ENCODE measurements at regions not wholly inside any gene's neighbourhood (a gene's known extent, or its start where the extent isn't known, plus 50 kb on each side); places are given as distances from the start of the nearest gene placed in this dataset.

- H3K27me3 ChIP-seq (ENCODE audit: control insufficient read depth, insufficient read depth, low read length): no peaks in the 10 kb centered on the region
- H3K4me2 ChIP-seq (ENCODE audit: extremely low read depth, insufficient read depth, low read length): no peak overlapping the region
- no peak overlapping the region for H3K27ac ChIP-seq (ENCODE audit: insufficient read depth, low read length)
- H3K4me1 ChIP-seq (ENCODE audit: control insufficient read depth, extremely low read depth, insufficient read depth, low read length): peaks cover 2% of the 10 kb centered on the region
- no peaks in the 10 kb centered on the region for H3K9me3 ChIP-seq (ENCODE audit: control insufficient read depth, insufficient read depth, low read depth, low read length)
- TF ChIP-seq, protein P1, sequence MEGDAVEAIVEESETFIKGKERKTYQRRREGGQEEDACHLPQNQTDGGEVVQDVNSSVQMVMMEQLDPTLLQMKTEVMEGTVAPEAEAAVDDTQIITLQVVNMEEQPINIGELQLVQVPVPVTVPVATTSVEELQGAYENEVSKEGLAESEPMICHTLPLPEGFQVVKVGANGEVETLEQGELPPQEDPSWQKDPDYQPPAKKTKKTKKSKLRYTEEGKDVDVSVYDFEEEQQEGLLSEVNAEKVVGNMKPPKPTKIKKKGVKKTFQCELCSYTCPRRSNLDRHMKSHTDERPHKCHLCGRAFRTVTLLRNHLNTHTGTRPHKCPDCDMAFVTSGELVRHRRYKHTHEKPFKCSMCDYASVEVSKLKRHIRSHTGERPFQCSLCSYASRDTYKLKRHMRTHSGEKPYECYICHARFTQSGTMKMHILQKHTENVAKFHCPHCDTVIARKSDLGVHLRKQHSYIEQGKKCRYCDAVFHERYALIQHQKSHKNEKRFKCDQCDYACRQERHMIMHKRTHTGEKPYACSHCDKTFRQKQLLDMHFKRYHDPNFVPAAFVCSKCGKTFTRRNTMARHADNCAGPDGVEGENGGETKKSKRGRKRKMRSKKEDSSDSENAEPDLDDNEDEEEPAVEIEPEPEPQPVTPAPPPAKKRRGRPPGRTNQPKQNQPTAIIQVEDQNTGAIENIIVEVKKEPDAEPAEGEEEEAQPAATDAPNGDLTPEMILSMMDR (conservative IDR thresholded peaks at IDR 0.05 in 1 of 2, IDR thresholded peaks at IDR 0.05 in 1 of 2; ENCODE audit: low read depth in 1 of 2, low read length in 2 of 2): no peak
- TF ChIP-seq EZH2 (IDR thresholded peaks at IDR 0.05; ENCODE audit: low read length, missing control alignments): no peak
- H3K9ac ChIP-seq (ENCODE audit: insufficient read depth, low read length): no peak overlapping the region
- no peak overlapping the region for H3K4me3 ChIP-seq (replicated peaks in 1 of 4; ENCODE audit: control extremely low read depth in 1 of 4, insufficient read depth in 1 of 4, low read depth in 3 of 4, low read length in 4 of 4)
- DNase-seq (ENCODE audit: low read depth in 2 of 2): no peak
- H4K20me1 ChIP-seq (ENCODE audit: control insufficient read depth, extremely low read depth, insufficient read depth, low read length): no peaks in the 10 kb centered on the region
- H2AFZ ChIP-seq (ENCODE audit: low read length): no peak overlapping the region
- no peaks in the 10 kb centered on the region for H3K79me2 ChIP-seq (ENCODE audit: control insufficient read depth, insufficient read depth, low read length)
- H3K36me3 ChIP-seq (ENCODE audit: control insufficient read depth, insufficient read depth, low read length): no peaks in the 10 kb centered on the region
Observed at GRCh38 chr2:15725101-15725781, 133.6 kb downstream of the DDX1 start.

- Histone ChIP-seq H3K27ac (ENCODE audit: insufficient read depth, low read length) (no peak overlapping the region), H3K36me3 (ENCODE audit: control insufficient read depth, insufficient read depth, low read length) (no peaks in the 10 kb centered on the region), H3K4me1 (ENCODE audit: control insufficient read depth, extremely low read depth, insufficient read depth, low read length) (peaks cover 5% of the 10 kb centered on the region), H3K9me3 (ENCODE audit: control insufficient read depth, insufficient read depth, low read depth, low read length) (no peaks in the 10 kb centered on the region), H2AFZ (ENCODE audit: low read length) (no peak overlapping the region), H3K9ac (ENCODE audit: insufficient read depth, low read length) (no peak overlapping the region), H3K4me2 (ENCODE audit: extremely low read depth, insufficient read depth, low read length) (no peak overlapping the region), H4K20me1 (ENCODE audit: control insufficient read depth, extremely low read depth, insufficient read depth, low read length) (no peaks in the 10 kb centered on the region), H3K4me3 (replicated peaks in 1 of 4; ENCODE audit: control extremely low read depth in 1 of 4, insufficient read depth in 1 of 4, low read depth in 3 of 4, low read length in 4 of 4) (no peak overlapping the region), H3K79me2 (ENCODE audit: control insufficient read depth, insufficient read depth, low read length) (no peaks in the 10 kb centered on the region), H3K27me3 (ENCODE audit: control insufficient read depth, insufficient read depth, low read length) (no peaks in the 10 kb centered on the region)
- DNase-seq (ENCODE audit: low read depth in 2 of 2): no peak
- TF ChIP-seq, protein P1 (conservative IDR thresholded peaks at IDR 0.05 in 1 of 2, IDR thresholded peaks at IDR 0.05 in 1 of 2; ENCODE audit: low read depth in 1 of 2, low read length in 2 of 2): no peak
- TF ChIP-seq EZH2 (IDR thresholded peaks at IDR 0.05; ENCODE audit: low read length, missing control alignments): no peak
Observed at GRCh38 chr2:15725782-15726112, 134.1 kb downstream of the DDX1 start.

DNA sequence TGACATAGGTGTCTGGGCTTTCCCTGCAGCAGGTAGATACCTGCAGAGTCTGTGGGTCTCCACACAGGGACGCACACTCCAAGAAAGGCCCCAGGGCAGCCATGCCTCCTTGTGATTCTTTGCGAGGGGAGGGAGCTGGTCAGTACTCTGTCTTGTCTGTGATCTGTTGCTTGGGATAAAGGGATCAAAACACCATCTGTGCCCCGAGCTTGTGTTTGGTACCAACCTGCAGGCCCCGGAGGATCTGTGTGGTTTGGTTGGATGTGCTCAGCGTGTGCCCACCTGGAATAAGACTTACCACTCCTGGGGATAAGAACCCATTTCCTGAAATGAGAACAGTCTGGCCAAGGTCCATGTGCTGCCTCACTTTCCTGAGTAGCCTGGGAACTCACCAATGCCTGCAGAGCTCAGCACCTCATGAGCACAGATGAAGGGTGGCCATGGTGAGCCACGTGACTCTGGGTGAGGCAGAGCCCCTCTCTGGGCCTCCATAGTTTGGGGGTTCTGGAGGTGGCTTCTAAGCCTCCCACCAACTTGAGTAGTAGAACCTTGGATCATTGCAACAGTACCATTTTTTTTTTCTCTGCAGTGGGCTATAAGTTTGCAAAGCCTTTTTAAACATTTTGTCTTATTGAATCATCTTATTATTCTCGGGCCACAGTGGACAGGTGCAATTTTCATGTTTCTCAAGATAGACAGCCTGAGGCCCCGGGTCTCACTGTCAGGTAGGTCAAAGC lies 134.8 kb downstream of the DDX1 start:
- H4K20me1 ChIP-seq (ENCODE audit: control insufficient read depth, extremely low read depth, insufficient read depth, low read length): no peaks in the 10 kb centered on the region
- no peak overlapping the region for H3K27ac ChIP-seq (ENCODE audit: insufficient read depth, low read length)
- H3K4me3 ChIP-seq (replicated peaks in 1 of 4; ENCODE audit: control extremely low read depth in 1 of 4, insufficient read depth in 1 of 4, low read depth in 3 of 4, low read length in 4 of 4): no peak overlapping the region
- no peak overlapping the region for H3K4me2 ChIP-seq (ENCODE audit: extremely low read depth, insufficient read depth, low read length)
- DNase-seq (ENCODE audit: low read depth in 2 of 2): no peak
- peaks cover 6% of the 10 kb centered on the region for H3K4me1 ChIP-seq (ENCODE audit: control insufficient read depth, extremely low read depth, insufficient read depth, low read length)
- TF ChIP-seq EZH2 (IDR thresholded peaks at IDR 0.05; ENCODE audit: low read length, missing control alignments): no peak
- TF ChIP-seq, protein P1 (conservative IDR thresholded peaks at IDR 0.05 in 1 of 2, IDR thresholded peaks at IDR 0.05 in 1 of 2; ENCODE audit: low read depth in 1 of 2, low read length in 2 of 2): no peak
- H2AFZ ChIP-seq (ENCODE audit: low read length): no peak overlapping the region
- H3K27me3 ChIP-seq (ENCODE audit: control insufficient read depth, insufficient read depth, low read length): peaks cover 1% of the 10 kb centered on the region
- H3K9ac ChIP-seq (ENCODE audit: insufficient read depth, low read length): no peak overlapping the region
- H3K36me3 ChIP-seq (ENCODE audit: control insufficient read depth, insufficient read depth, low read length): no peaks in the 10 kb centered on the region
- no peaks in the 10 kb centered on the region for H3K79me2 ChIP-seq (ENCODE audit: control insufficient read depth, insufficient read depth, low read length)
- H3K9me3 ChIP-seq (ENCODE audit: control insufficient read depth, insufficient read depth, low read depth, low read length): no peaks in the 10 kb centered on the region
